HG03108 (cell line): ENCODE measurements at regions not wholly inside any gene's neighbourhood (a gene's known extent, or its start where the extent isn't known, plus 50 kb on each side); places are given as distances from the start of the nearest gene placed in this dataset.
"Not testable (repeated sequence)": the region's sequence is repeated elsewhere in the genome, so short reads cannot be mapped to it uniquely, and the experiment has no call there.

Experiments
- ATAC-seq: cut with Tn5 transposase; IDR thresholded peaks from one replicate; pipeline ENCODE4 v1.9.1; 2021; ENCODE audit warnings: moderate library complexity; ENCODE audit not compliant: unreplicated experiment

- ATAC-seq = no peak
Observed at GRCh38 chr6:4274382-4275082, 139.2 kb upstream of the ECI2 start.

- no peak for ATAC-seq
Observed at GRCh38 chr6:4272996-4273395, 137.6 kb upstream of the ECI2 start.

DNA sequence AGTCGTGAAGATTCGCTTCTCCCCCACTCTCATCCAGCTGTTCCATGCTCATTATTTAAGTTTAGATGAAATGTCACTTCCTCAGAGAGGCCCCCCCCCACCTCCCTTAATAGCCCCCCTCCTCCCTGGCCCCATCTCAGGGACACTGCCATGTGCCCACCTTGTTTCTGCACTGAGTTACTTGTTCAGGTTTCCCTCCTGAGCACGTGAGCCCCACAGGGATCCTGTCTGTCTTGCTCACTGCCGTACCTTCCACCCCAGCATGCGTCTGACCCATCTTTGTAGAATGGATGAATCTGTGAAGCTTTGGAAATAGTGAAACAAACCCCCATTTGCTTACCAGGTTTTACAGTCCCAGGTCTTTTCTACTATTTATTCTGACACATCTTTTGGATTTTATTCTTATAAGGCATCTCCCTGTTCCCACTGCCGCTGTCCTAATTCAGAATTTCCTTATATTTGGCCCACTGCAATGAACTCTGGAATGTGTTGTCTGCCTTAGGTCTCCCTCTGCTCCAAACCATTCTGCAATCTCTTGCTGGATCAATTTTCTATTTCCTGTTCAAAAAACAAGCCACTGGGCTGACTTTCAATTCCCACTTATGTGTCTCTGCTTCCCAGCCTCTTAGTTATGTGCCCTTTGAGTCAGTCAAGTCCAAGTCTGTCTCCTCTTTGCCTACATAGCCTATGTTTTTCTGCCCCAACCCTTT lies 136.5 kb upstream of the ECI2 start:
- ATAC-seq = no peak

GRCh38 chr6:4270776-4271175 lies 135.4 kb upstream of the ECI2 start:
- ATAC-seq = no peak

- no peak for ATAC-seq
Observed at GRCh38 chr6:4270001-4270400, 134.6 kb upstream of the ECI2 start.

DNA sequence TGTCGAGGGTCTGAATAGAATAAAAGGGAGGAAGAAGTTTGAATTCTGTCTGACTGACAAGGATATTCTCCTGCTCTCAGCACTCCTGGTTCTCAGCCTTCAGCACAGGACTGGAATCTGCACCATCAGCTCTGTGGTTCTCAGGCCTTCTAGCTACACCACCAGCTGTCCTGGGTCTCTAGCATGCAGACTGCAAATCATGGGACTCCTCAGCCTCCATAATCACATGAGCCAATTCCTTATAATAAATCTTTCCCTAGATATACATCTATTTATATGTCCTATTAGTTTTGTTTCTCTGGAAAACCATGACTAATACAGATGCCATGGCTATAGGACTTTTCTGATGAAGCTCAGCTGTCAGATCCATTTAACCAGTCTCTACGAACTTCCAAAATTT lies 132.8 kb upstream of the ECI2 start:
- no peak for ATAC-seq

- ATAC-seq = no peak
Observed at GRCh38 chr6:4265740-4266139, 130.4 kb upstream of the ECI2 start.

DNA sequence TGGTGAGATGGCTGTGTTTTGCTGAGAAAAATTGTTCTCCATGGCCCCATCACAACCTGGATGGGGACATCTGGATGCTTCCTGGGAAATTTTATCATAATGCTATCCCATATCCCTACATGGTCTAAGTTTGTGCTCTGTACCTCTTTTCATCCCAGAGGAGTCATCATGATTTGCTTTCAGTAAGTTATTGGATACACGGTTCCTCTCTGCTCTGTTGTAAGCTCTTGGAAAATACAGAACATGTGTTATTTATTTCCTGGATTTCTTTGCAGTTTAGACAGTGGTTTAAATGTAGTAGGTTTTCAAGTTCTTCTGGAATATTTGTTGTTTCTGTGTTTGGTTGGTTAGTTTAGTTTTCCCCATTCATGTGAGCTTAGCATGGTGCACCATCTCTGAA lies 129.2 kb upstream of the ECI2 start:
- no peak for ATAC-seq

- no peak for ATAC-seq
Observed at GRCh38 chr6:4264081-4264480, 128.7 kb upstream of the ECI2 start.

- no peak for ATAC-seq
Observed at GRCh38 chr6:4262526-4262925, 127.2 kb upstream of the ECI2 start.

GRCh38 chr6:4259391-4259790 lies 124.0 kb upstream of the ECI2 start:
- ATAC-seq = no peak

- no peak for ATAC-seq
Observed at GRCh38 chr6:4258733-4259132, 123.4 kb upstream of the ECI2 start.

DNA sequence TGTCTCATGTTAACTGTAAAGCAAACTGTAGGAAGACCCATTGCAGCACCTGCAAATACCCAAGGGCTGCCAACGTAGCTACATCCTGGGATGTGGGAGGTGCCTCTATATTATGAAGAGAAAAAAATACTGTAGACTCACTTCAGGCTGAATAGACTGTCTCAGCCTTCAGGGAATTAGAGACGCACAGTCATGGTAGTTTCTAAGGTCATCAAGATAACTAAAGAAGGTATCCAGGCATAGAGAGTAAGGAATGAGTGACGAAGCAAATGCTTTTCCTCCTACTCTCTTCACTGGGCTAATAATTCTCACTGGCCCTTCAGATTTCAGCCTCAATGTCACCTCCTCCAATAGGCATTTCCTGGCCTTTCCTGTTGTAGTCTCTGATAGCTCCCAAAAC lies 121.6 kb upstream of the ECI2 start:
- no peak for ATAC-seq

DNA sequence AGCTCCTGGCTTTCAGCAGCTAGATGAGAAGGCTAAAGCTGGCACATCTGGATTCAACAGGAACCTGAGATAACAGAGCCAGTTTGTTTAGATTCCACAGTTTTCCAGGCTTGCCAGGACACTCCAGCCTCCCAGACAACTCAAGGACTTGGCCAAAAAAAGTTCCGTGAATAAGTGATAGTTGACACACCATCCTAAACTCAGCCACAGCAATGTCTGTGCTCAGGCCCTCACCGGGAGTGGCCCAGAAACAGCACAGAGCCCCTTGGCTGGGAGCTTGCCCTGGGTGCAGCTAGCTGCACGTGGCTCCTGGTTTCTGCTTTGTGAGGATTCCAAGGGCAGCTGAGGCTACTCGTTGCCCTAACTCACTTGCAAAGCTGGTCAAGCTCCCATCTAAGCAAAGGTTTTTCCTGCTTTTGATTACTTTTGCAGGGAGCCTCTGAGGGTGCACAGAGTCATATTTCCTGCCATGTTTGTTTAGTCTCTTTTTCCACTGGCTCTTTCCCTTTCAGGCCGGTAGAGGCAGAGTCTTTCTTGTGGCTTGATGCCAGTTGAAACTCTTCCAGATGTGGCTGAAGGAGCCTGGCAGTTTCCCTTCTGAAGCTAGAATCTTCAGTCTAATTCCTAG lies 118.3 kb upstream of the ECI2 start:
- ATAC-seq = no peak

DNA sequence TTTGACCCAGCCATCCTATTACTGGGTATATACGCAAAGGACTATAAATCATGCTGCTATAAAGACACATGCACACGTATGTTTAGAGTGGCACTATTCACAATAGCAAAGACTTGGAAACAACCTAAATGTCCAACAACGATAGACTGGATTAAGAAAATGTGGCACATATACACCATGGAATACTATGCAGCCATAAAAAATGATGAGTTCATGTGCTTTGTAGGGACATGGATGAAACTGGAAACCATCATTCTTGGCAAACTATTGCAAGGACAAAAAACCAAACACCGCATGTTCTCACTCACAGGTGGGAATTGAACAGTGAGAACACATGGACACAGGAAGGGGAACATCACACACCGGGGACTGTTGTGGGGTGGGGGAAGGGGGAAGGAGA lies 117.1 kb upstream of the ECI2 start:
- ATAC-seq = not testable (repeated sequence)

GRCh38 chr6:4250645-4251044 lies 115.3 kb upstream of the ECI2 start:
- ATAC-seq = no peak

DNA sequence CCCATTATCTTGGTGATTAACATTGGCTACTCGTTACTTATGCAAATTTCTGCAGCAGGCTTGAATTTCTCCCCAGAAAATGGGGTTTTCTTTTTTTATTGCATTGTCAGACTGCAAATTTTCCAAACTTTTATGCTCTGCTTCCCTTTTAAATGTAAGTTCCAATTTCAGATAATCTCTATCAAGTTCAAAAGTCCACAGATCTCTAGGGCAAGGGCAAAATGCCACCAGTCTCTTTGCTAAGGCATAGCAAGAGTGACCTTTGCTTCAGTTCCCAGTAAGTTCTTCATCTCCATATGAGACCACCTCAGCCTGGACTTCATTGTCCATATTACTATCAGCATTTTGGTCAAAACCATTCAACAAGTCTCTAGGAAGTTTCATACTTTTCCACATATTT lies 108.5 kb upstream of the ECI2 start:
- ATAC-seq = not testable (repeated sequence)

DNA sequence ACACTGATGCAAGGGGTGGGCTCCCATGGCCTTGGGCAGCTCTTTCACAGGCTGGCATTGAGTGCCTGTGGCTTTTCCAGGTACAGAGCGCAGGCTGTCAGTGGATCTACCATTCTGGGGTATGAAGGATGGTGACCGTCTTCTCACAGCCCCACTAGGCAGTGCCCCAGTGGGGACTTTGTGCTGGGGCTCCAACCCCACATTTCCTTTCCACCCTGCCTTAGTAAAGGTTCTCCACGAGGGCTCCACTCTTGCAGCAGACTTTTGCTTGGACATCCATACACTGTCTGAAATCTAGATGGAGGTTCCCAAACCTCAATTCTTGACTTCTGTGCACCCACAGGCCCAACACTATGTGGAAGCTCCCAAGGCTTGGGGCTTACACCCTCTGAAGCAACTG lies 107.9 kb upstream of the ECI2 start:
- ATAC-seq = no peak

DNA sequence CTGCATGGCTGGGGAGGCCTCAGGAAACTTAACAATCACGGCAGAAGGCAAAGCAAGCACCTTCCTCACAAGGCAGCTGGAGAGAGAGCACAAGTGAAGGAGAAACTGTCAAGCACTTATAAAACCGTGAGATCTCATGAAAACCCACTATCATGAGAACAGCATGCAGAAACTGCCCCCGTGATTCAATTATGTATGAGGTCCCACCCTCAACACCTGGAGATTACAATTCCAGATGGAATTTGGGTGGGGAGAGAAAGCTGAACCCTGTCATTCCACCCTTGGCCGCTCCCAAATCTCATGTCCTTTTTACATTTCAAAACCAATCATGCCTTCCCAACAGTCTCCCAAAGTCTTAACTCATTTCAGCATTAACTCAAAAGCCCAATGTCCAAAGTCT lies 107.2 kb upstream of the ECI2 start:
- no peak for ATAC-seq

- no peak for ATAC-seq
Observed at GRCh38 chr6:4240148-4240547, 104.8 kb upstream of the ECI2 start.

GRCh38 chr6:4225161-4225872 lies 89.9 kb upstream of the ECI2 start:
- ATAC-seq = no peak
